GM12875 (cell line): ENCODE measurements at regions not wholly inside any gene's neighbourhood (a gene's known extent, or its start where the extent isn't known, plus 50 kb on each side); places are given as distances from the start of the nearest gene placed in this dataset.

ENCODE experiments used
- H3K4me3 ChIP-seq: one replicate; pipeline ENCODE4 v1.5.1; 2011; ENCODE audit warnings: low read depth, low read length, control low read depth
- CTCF ChIP-seq: IDR thresholded peaks from 2 replicates; pipeline ENCODE4 v1.5.1; 2011; ENCODE audit warnings: low read depth, mild to moderate bottlenecking, control low read depth, inconsistent platforms, low read length, moderate library complexity, borderline replicate concordance; ENCODE audit not compliant: insufficient read depth

DNA sequence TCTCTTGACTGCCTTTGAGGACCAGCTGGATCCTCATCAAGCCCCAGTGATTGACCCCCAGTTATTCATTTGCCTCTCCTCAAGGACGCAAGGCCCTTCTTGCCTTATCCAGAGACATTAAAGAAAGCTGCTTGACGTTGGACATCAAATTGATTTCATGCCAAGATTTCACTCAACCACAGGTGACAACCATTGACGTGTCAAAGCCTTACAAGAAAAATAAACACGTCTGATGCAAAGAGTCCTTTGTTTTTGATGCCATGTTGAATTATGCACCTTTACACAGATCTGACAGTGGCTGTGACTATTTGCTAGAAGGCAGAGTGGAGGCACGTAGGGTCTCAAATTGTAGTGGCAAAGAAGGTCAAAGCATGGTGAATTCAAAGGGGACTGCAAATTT, 666.2 kb upstream of the CAMK1G start:
- H3K4me3 ChIP-seq: no peak overlapping the region
- TF ChIP-seq CTCF: no peak

GRCh38 chr1:208917723-208918122, 665.8 kb upstream of the CAMK1G start:
- H3K4me3 ChIP-seq: no peak overlapping the region
- TF ChIP-seq CTCF: no peak

DNA sequence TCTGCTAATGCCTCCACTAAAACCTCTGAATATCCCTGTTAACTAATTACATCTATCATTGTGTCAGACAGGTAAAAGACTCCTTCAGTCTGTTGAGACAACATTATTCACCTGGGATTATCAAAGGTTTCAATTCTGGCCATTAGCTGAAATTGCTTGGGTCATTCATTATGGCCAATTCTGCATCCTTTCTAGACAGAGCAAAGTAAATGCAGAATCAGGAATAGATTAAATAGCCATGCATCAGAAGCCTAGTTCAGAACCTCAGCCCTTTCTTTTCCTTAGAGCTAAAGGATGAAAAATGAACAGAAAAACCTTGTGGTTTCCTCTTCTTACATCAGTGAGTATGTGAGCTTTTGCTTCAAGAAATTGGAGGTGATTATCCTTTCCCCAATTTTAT, 665.4 kb upstream of the CAMK1G start:
- TF ChIP-seq CTCF: no peak
- no peak overlapping the region for H3K4me3 ChIP-seq

DNA sequence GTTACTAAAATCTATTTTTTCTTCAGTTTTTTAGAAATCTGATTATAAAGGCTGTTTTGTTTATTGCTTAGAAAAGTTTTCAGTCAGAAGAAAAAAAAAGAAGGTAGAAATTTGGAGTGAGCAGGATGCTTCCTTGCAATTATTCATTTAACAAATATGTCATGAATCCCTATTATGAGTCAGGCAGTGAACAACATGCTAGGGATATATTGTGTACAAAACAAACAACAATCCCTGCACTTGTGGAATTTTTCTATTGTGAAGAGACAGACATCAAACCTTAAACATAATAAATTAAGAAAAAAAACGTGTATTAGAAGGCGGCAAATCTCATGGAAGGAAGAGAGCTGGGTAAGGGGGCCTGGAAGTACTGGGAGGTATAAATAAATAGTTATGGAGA, 664.1 kb upstream of the CAMK1G start:
- TF ChIP-seq CTCF: no peak
- H3K4me3 ChIP-seq: no peak overlapping the region

- no peak for TF ChIP-seq CTCF
- no peak overlapping the region for H3K4me3 ChIP-seq
These were observed 662.3 kb upstream of the CAMK1G start for GRCh38 chr1:208921259-208921658.

DNA sequence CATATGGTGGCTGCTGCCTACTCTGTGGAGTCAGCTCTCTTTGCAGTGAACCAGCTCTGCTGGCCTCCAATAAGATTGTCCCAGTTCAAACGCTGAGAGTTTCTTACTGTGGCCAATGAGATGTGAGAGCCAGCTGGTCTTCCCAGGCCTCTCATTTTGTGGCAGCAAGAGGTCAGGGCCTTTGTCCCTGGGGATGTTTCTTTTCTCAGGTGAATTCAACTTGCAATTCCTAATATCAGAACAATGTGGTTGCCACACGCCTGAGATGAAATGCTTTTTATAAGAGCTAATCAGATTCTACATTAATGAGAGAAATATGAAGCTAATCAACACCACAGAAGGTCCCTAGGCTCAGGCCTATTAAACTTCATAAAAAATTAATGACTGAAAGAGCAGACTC, 660.1 kb upstream of the CAMK1G start:
- no peak for TF ChIP-seq CTCF

GRCh38 chr1:208923946-208924720, 659.4 kb upstream of the CAMK1G start:
- H3K4me3 ChIP-seq: no peak overlapping the region
- no peak for TF ChIP-seq CTCF

More for the DNA sequence above, 660.1 kb upstream of the CAMK1G start:
- no peak overlapping the region for H3K4me3 ChIP-seq
